ENCODE measurements at regions not wholly inside any gene's neighbourhood (a gene's known extent, or its start where the extent isn't known, plus 50 kb on each side); places are given as distances from the start of the nearest gene placed in this dataset.

GRCh38 chr3:160061525-160061924, 72.9 kb downstream of the IL12A start:
- TF ChIP-seq MNT (IDR thresholded peaks at IDR 0.05) (peak; percentile 40; the same call in 1 of the 2 replicates), ZBTB14 (CRISPR knock-in tag; IDR thresholded peaks at IDR 0.05) (no peak)
- POLR2A ChIA-PET: no interaction called here
- in situ Hi-C loops (cut with HindIII; ENCODE audit: extremely low pct_ligation_motif_present, low pct_unique_long_range_greater_than_20kb) (no loop called here), intact Hi-C loops (cut with micrococcal nuclease; ENCODE audit: unreplicated experiment) (no loop called here)
- WGBS (ENCODE audit: low lambda C conversion rate): 81% methylated on average over 12 of the region's 12 CpGs
- no peak overlapping the region for H3K9ac ChIP-seq (ENCODE audit: insufficient read depth, low read depth, low read length)
- FAIRE-seq (no peak), ATAC-seq (no peak), DNase-seq (ENCODE audit: low spot score) (no peak)
- H3K4me1 ChIP-seq (ENCODE audit: insufficient read depth, low read length): no peaks in the 10 kb centered on the region
- no peak overlapping the region for H3K27ac ChIP-seq (ENCODE audit: extremely low read length, insufficient read depth, low read length)
- H2AFZ ChIP-seq (ENCODE audit: low read length): no peak overlapping the region
- no peak overlapping the region for H3K4me2 ChIP-seq (ENCODE audit: low read depth, low read length)
- H3K9me3 ChIP-seq (ENCODE audit: low read length): no peaks in the 10 kb centered on the region
- CTCF ChIA-PET (ENCODE audit: low intra/inter-chr PET ratio, low total read pairs): no interaction called here
- no peaks in the 10 kb centered on the region for H4K20me1 ChIP-seq (ENCODE audit: insufficient read depth, low read length)
- peaks cover 0 to 2% of the 10 kb centered on the region in 2 experiments; a peak in 2 of 5 replicates for H3K27me3 ChIP-seq (ENCODE audit: control insufficient read depth in 1 of 2, insufficient read depth in 2 of 2, low read length in 2 of 2)
- no peaks in the 10 kb centered on the region for H3K36me3 ChIP-seq (replicated peaks in 1 of 2; ENCODE audit: control insufficient read depth in 1 of 2, insufficient read depth in 2 of 2, low read length in 2 of 2)
- H3K79me2 ChIP-seq (ENCODE audit: insufficient read depth, low read length): no peaks in the 10 kb centered on the region
- no peak overlapping the region for H3K4me3 ChIP-seq (replicated peaks in 1 of 3; ENCODE audit: insufficient read depth in 1 of 3, low read depth in 2 of 3, low read length in 3 of 3)
- no TSS peak for BruUV-seq (replicated peaks)

DNA sequence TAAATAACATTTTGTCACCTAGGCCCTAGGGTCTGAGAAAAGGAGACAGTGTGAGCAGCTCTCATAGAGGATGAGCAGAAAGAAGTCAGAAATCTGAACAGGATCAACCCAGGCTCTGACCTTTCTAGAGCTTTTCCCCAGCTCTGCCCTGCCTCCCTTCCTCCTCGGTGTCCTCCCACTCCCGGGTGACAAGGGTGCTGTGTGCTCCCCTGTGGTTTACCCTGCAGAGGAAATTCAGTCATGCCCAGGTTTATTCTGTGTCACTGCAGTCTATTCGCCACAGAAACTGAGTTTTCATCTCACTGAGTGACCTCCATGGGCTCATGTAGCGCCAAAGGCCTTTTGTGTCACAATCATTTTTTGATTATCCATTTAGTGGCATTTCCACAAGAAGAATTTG, 76.6 kb downstream of the IL12A start:
- Histone ChIP-seq H3K4me3 (replicated peaks in 1 of 3; ENCODE audit: insufficient read depth in 1 of 3, low read depth in 2 of 3, low read length in 3 of 3) (no peak overlapping the region), H2AFZ (ENCODE audit: low read length) (no peak overlapping the region), H3K4me2 (ENCODE audit: low read depth, low read length) (no peak overlapping the region), H4K20me1 (ENCODE audit: insufficient read depth, low read length) (no peaks in the 10 kb centered on the region), H3K36me3 (replicated peaks in 1 of 2; ENCODE audit: control insufficient read depth in 1 of 2, insufficient read depth in 2 of 2, low read length in 2 of 2) (no peaks in the 10 kb centered on the region), H3K27ac (ENCODE audit: extremely low read length, insufficient read depth, low read length) (no peak overlapping the region), H3K27me3 (ENCODE audit: control insufficient read depth in 1 of 2, insufficient read depth in 2 of 2, low read length in 2 of 2) (no peaks in the 10 kb centered on the region), H3K4me1 (ENCODE audit: insufficient read depth, low read length) (no peaks in the 10 kb centered on the region), H3K9ac (ENCODE audit: insufficient read depth, low read depth, low read length) (no peak overlapping the region), H3K9me3 (ENCODE audit: low read length) (no peaks in the 10 kb centered on the region), H3K79me2 (ENCODE audit: insufficient read depth, low read length) (no peaks in the 10 kb centered on the region)
- DNase-seq (ENCODE audit: low spot score): no peak
- no peak for ATAC-seq
- CTCF ChIA-PET (ENCODE audit: low intra/inter-chr PET ratio, low total read pairs): no interaction called here
- POLR2A ChIA-PET: no interaction called here
- FAIRE-seq: no peak
- in situ Hi-C loops (cut with HindIII; ENCODE audit: extremely low pct_ligation_motif_present, low pct_unique_long_range_greater_than_20kb): no loop called here
- 43% methylated on average over 4 of the region's 4 CpGs for WGBS (ENCODE audit: low lambda C conversion rate)
- BruUV-seq (replicated peaks): no TSS peak
- intact Hi-C loops (cut with micrococcal nuclease; ENCODE audit: unreplicated experiment): no loop called here
- TF ChIP-seq, protein P1, sequence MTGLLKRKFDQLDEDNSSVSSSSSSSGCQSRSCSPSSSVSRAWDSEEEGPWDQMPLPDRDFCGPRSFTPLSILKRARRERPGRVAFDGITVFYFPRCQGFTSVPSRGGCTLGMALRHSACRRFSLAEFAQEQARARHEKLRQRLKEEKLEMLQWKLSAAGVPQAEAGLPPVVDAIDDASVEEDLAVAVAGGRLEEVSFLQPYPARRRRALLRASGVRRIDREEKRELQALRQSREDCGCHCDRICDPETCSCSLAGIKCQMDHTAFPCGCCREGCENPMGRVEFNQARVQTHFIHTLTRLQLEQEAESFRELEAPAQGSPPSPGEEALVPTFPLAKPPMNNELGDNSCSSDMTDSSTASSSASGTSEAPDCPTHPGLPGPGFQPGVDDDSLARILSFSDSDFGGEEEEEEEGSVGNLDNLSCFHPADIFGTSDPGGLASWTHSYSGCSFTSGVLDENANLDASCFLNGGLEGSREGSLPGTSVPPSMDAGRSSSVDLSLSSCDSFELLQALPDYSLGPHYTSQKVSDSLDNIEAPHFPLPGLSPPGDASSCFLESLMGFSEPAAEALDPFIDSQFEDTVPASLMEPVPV (CRISPR knock-in tag; IDR thresholded peaks at IDR 0.05): no peak
- TF ChIP-seq THAP8 (CRISPR knock-in tag; IDR thresholded peaks at IDR 0.05; ENCODE audit: borderline replicate concordance): no peak
- TF ChIP-seq, protein P2, sequence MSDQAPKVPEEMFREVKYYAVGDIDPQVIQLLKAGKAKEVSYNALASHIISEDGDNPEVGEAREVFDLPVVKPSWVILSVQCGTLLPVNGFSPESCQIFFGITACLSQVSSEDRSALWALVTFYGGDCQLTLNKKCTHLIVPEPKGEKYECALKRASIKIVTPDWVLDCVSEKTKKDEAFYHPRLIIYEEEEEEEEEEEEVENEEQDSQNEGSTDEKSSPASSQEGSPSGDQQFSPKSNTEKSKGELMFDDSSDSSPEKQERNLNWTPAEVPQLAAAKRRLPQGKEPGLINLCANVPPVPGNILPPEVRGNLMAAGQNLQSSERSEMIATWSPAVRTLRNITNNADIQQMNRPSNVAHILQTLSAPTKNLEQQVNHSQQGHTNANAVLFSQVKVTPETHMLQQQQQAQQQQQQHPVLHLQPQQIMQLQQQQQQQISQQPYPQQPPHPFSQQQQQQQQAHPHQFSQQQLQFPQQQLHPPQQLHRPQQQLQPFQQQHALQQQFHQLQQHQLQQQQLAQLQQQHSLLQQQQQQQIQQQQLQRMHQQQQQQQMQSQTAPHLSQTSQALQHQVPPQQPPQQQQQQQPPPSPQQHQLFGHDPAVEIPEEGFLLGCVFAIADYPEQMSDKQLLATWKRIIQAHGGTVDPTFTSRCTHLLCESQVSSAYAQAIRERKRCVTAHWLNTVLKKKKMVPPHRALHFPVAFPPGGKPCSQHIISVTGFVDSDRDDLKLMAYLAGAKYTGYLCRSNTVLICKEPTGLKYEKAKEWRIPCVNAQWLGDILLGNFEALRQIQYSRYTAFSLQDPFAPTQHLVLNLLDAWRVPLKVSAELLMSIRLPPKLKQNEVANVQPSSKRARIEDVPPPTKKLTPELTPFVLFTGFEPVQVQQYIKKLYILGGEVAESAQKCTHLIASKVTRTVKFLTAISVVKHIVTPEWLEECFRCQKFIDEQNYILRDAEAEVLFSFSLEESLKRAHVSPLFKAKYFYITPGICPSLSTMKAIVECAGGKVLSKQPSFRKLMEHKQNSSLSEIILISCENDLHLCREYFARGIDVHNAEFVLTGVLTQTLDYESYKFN (CRISPR knock-in tag; conservative IDR thresholded peaks at IDR 0.05): no peak
- TF ChIP-seq RORA (CRISPR knock-in tag; IDR thresholded peaks at IDR 0.05): no peak
- no peak for TF ChIP-seq CERS6 (CRISPR knock-in tag; IDR thresholded peaks at IDR 0.05)
- no peak for TF ChIP-seq ELF1 (CRISPR knock-in tag; IDR thresholded peaks at IDR 0.05)
